Tibial artery (tissue), 4 donors: ENCODE measurements at regions not wholly inside any gene's neighbourhood (a gene's known extent, or its start where the extent isn't known, plus 50 kb on each side); places are given as distances from the start of the nearest gene placed in this dataset.

ENCODE experiments used
- DNase-seq, 2 donors: peaks; one replicate each; pipeline ENCODE4 v3.0.0-alpha.2; 2019
- H3K27ac ChIP-seq, 2 donors: fragments of 200-600 bp; sonication (generic) in 1 of 2; 1 replicate in 1 of 2; 2 replicates in 1 of 2; pipeline ENCODE4 v1.5.1; 2018 to 2019; ENCODE audit warnings: mild to moderate bottlenecking in 1 of 2
- H3K27me3 ChIP-seq, 2 donors: fragments of 200-600 bp; sonication (generic) in 1 of 2; one replicate each; pipeline versions ENCODE4 v1.5.1 to v1.6.0; 2016 to 2019
- H3K36me3 ChIP-seq, 3 donors: fragments of 200-600 bp; sonication (generic) in 2 of 3; one replicate each; pipeline ENCODE4 v1.5.1; 2016 to 2019; ENCODE audit warnings: mild to moderate bottlenecking in 2 of 3
- H3K4me1 ChIP-seq, 4 donors: fragments of 200-600 bp; sonication (generic) in 2 of 4; 1 replicate in 3 of 4; 2 replicates in 1 of 4; pipeline ENCODE4 v1.5.1; 2016 to 2019
- H3K4me3 ChIP-seq, 2 donors: fragments of 200-600 bp; sonication (generic) in 1 of 2; 1 replicate in 1 of 2; 2 replicates in 1 of 2; pipeline ENCODE4 v1.5.1; 2018 to 2019; ENCODE audit warnings: mild to moderate bottlenecking in 2 of 2
- H3K9me3 ChIP-seq, 3 donors: fragments of 200-600 bp; sonication (generic) in 1 of 3; one replicate each; pipeline ENCODE4 v1.5.1; 2016 to 2019
- intact Hi-C: fragments of 100-400 bp; cut with DNase I; formaldehyde crosslinking; loops from one replicate; pipeline ENCODE4 v1.15.0; 2023; ENCODE audit warnings: low total_unique reads
- TF ChIP-seq, protein P1 (sequence below), 2 experiments: fragments of 200-600 bp in 1 of 2; fragments of 450-650 bp in 1 of 2; IDR thresholded peaks; one replicate each; pipeline ENCODE4 v1.5.1; 2017 to 2019; ENCODE audit warnings: antibody characterized with exemption in 2 of 2, mild to moderate bottlenecking in 1 of 2, moderate library complexity in 1 of 2

DNA sequence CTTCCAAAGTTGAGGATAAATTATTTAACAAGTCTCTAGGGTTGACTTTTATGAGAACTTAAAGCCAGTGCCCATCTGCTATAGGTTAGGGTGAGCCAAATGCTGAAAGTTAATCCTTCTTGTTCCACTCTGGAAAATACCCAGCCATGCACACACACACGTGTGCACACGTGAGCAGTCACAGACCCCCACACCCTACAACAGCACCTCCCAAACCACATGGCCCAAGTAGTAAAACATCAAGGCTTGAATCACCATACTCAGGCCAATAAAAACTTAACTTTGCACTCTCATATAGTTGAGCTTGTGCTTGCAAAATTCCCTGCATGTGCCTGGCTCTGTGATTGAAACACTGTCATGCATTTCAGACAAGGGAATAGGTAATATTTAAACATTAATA is 467.6 kb downstream of the ARHGEF28 start:
- H3K4me3 ChIP-seq: no peak overlapping the region
- H3K36me3 ChIP-seq: no peaks in the 10 kb centered on the region
- peaks cover 0 to 8% (median 0%) of the 10 kb centered on the region in 4 donors for H3K4me1 ChIP-seq
- intact Hi-C loops: no loop called here
- H3K27me3 ChIP-seq: no peaks in the 10 kb centered on the region
- no peak for DNase-seq
- H3K27ac ChIP-seq: no peak overlapping the region
- TF ChIP-seq, protein P1, sequence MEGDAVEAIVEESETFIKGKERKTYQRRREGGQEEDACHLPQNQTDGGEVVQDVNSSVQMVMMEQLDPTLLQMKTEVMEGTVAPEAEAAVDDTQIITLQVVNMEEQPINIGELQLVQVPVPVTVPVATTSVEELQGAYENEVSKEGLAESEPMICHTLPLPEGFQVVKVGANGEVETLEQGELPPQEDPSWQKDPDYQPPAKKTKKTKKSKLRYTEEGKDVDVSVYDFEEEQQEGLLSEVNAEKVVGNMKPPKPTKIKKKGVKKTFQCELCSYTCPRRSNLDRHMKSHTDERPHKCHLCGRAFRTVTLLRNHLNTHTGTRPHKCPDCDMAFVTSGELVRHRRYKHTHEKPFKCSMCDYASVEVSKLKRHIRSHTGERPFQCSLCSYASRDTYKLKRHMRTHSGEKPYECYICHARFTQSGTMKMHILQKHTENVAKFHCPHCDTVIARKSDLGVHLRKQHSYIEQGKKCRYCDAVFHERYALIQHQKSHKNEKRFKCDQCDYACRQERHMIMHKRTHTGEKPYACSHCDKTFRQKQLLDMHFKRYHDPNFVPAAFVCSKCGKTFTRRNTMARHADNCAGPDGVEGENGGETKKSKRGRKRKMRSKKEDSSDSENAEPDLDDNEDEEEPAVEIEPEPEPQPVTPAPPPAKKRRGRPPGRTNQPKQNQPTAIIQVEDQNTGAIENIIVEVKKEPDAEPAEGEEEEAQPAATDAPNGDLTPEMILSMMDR (IDR thresholded peaks at IDR 0.05): no peak
- no peaks in the 10 kb centered on the region for H3K9me3 ChIP-seq

DNA sequence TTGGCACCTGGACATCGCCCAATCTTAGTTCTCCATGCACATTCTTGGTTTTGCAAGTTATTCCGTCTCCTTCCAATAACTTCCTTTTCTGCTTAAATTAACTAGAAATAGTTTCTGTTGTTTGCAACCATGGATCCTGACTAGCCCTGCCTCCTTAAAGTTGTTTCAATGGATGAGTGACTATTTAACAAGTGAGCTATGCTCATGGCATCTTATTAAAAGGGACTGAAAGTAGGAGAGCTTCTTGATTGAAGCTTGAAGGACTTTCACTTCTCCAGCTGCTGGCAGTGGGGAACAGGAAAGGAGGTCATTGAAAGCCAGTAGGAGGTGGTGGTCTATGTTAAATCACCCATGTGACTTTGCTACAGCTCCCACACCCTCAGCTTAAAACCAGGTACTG is 466.8 kb downstream of the ARHGEF28 start:
- H3K36me3 ChIP-seq: no peaks in the 10 kb centered on the region
- no peaks in the 10 kb centered on the region for H3K27me3 ChIP-seq
- H3K4me1 ChIP-seq: peaks cover 0 to 8% (median 0%) of the 10 kb centered on the region in 4 donors
- H3K4me3 ChIP-seq: no peak overlapping the region
- H3K9me3 ChIP-seq: no peaks in the 10 kb centered on the region
- H3K27ac ChIP-seq: no peak overlapping the region
- DNase-seq: no peak
- TF ChIP-seq, protein P1 (IDR thresholded peaks at IDR 0.05): no peak
- intact Hi-C loops: no loop called here

DNA sequence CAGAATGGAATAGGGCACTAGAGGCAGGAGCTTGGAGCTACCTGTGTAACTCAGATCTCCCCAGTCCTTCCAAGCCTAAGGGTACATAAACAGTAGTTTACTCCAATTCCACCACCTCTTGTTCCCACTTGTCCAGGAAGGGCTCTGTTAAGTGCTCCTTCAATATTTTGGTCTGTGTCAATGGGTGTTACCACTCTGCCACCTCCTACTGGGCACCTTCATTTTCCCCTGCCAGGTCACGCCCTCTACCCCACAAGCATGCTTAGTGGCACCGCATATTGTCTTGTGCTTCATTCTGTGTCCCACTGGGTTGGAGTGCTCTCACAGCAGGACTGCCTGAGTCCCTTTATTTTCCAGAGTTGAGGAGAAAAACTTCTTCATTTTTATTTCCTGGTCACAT is 459.8 kb downstream of the ARHGEF28 start:
- no peaks in the 10 kb centered on the region for H3K27me3 ChIP-seq
- no peaks in the 10 kb centered on the region for H3K4me1 ChIP-seq
- H3K27ac ChIP-seq: no peak overlapping the region
- intact Hi-C loops: no loop called here
- TF ChIP-seq, protein P1 (IDR thresholded peaks at IDR 0.05): no peak
- H3K36me3 ChIP-seq: no peaks in the 10 kb centered on the region
- DNase-seq: no peak
- H3K4me3 ChIP-seq: no peak overlapping the region
- no peaks in the 10 kb centered on the region for H3K9me3 ChIP-seq

DNA sequence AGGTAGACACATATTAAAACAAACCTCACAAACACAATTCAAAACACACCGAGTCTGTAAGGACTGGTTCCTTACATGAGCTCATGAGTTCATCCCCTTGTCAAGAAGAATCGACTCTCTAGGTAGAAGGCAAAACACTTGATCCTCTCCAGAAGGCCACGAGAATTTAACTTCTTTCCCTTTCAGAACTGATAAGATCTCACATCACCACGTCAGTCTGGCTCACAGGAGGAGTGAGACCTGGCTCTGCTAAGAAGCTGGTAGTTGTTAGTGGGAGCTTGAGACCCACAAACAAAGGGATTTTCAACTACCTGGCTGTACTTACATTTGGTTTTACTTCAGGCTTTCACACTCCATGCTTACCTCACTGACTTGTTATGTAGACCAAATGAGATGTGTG is 459.2 kb downstream of the ARHGEF28 start:
- DNase-seq: no peak
- intact Hi-C loops: no loop called here
- TF ChIP-seq, protein P1 (IDR thresholded peaks at IDR 0.05): no peak

DNA sequence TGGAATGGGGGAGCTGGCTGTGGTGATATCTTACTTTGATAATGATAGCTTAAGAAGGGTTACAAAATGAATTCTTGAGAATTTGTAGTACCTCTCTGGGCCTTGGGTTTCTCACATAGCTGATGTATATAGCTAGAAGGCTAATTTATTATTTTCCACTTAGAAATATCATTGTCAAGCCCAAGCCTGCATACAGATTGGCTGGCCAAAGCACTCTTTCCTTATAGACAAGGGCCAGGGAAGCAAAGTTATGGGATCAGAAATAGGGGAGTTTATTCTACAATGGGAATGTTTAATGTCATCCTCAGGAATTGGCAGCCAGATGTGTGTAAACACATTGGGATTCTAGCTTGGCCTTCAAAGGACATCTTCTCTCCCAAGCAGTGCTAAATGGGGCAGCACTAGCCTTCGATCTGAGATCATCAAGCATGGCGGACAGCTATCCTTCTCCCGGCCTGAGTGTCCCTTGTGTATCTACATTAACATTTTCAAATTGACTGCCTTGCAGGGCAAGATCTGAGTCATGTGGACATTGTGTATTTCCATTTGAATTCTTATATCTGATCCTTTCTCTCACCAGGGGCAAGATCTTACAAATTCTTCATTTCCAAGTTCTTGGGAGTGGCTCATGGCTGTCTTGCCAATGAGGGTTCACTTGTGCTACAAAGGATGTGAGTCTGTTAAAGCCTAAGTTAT is 457.2 kb downstream of the ARHGEF28 start:
- no peaks in the 10 kb centered on the region for H3K4me1 ChIP-seq
- no peak overlapping the region for H3K4me3 ChIP-seq
- intact Hi-C loops: no loop called here
- H3K27me3 ChIP-seq: no peaks in the 10 kb centered on the region
- DNase-seq: no peak
- no peaks in the 10 kb centered on the region for H3K9me3 ChIP-seq
- TF ChIP-seq, protein P1 (IDR thresholded peaks at IDR 0.05): no peak
- no peaks in the 10 kb centered on the region for H3K36me3 ChIP-seq
- H3K27ac ChIP-seq: no peak overlapping the region

More for the DNA sequence above, 459.2 kb downstream of the ARHGEF28 start:
- H3K4me3 ChIP-seq: no peak overlapping the region
- no peaks in the 10 kb centered on the region for H3K27me3 ChIP-seq
- H3K9me3 ChIP-seq: no peaks in the 10 kb centered on the region
- H3K36me3 ChIP-seq: no peaks in the 10 kb centered on the region
- H3K4me1 ChIP-seq: no peaks in the 10 kb centered on the region
- no peak overlapping the region for H3K27ac ChIP-seq
